NB4 (cell line): ENCODE measurements at regions not wholly inside any gene's neighbourhood (a gene's known extent, or its start where the extent isn't known, plus 50 kb on each side); places are given as distances from the start of the nearest gene placed in this dataset.

ENCODE experiments used
- DNase-seq: peaks from one replicate; pipeline ENCODE4 v3.0.0; 2010; ENCODE audit warnings: low read depth
- H3K4me3 ChIP-seq: one replicate; pipeline ENCODE4 v1.5.1; 2011; ENCODE audit warnings: mild to moderate bottlenecking, low read depth, low read length, moderate library complexity
- CTCF ChIP-seq: IDR thresholded peaks from one replicate; pipeline ENCODE4 v1.5.1; 2012; ENCODE audit warnings: low read depth, low read length
- MAX ChIP-seq: IDR thresholded peaks from 2 replicates; pipeline ENCODE4 v1.6.1; 2011; ENCODE audit warnings: low read depth, low read length
- MYC ChIP-seq: IDR thresholded peaks from 2 replicates; pipeline ENCODE4 v1.6.1; 2011; ENCODE audit warnings: low read depth, low read length
- POLR2A ChIP-seq: IDR thresholded peaks from 2 replicates; pipeline ENCODE4 v1.6.1; 2011; ENCODE audit warnings: mild to moderate bottlenecking; ENCODE audit not compliant: insufficient read length; ENCODE audit errors: extremely low read depth

GRCh38 chr4:180169966-180170365 lies 2073.2 kb upstream of the TENM3 start:
- H3K4me3 ChIP-seq, result no peak overlapping the region
- TF ChIP-seq MYC, result no peak
- TF ChIP-seq MAX, result no peak
- TF ChIP-seq CTCF, result no peak
- no peak for TF ChIP-seq POLR2A
- DNase-seq, result no peak

GRCh38 chr4:180179146-180179545 lies 2064.1 kb upstream of the TENM3 start:
- no peak for DNase-seq
- no peak overlapping the region for H3K4me3 ChIP-seq
- TF ChIP-seq MAX (no peak), CTCF (no peak), POLR2A (no peak), MYC (no peak)

- no peak overlapping the region for H3K4me3 ChIP-seq
- no peak for DNase-seq
- TF ChIP-seq MYC, result no peak
Measured at GRCh38 chr4:180189666-180190065, 2053.5 kb upstream of the TENM3 start.

GRCh38 chr4:180190382-180190781 lies 2052.8 kb upstream of the TENM3 start:
- no peak overlapping the region for H3K4me3 ChIP-seq
- peak; percentile 13 for DNase-seq
- TF ChIP-seq POLR2A, result no peak
- no peak for TF ChIP-seq CTCF
- TF ChIP-seq MYC, result no peak
- no peak for TF ChIP-seq MAX

- TF ChIP-seq CTCF (no peak), POLR2A (no peak), MYC (no peak), MAX (no peak)
- no peak for DNase-seq
- no peak overlapping the region for H3K4me3 ChIP-seq
Measured at GRCh38 chr4:180197471-180197870, 2045.7 kb upstream of the TENM3 start.

- TF ChIP-seq MYC, result no peak
- no peak for TF ChIP-seq MAX
- no peak for TF ChIP-seq CTCF
- no peak for TF ChIP-seq POLR2A
- H3K4me3 ChIP-seq, result no peak overlapping the region
Measured at GRCh38 chr4:180203349-180203748, 2039.9 kb upstream of the TENM3 start.

More at GRCh38 chr4:180203349-180203748, 2039.9 kb upstream of the TENM3 start:
- no peak for DNase-seq
